Right lobe of liver (tissue), 4 donors: ENCODE measurements at regions not wholly inside any gene's neighbourhood (a gene's known extent, or its start where the extent isn't known, plus 50 kb on each side); places are given as distances from the start of the nearest gene placed in this dataset.

Experiments
- POLR2A ChIP-seq: fragments of 450-650 bp; IDR thresholded peaks from one replicate; pipeline ENCODE4 v1.6.1; 2017; ENCODE audit warnings: antibody characterized with exemption, mild to moderate bottlenecking
- TF ChIP-seq, protein P1 (sequence below), 4 donors: fragments of 200-600 bp in 3 of 4; fragments of 450-650 bp in 1 of 4; IDR thresholded peaks; one replicate each; pipeline versions ENCODE4 v1.5.1 to v1.8.0; 2016 to 2022; ENCODE audit warnings: antibody characterized with exemption in 4 of 4, mild to moderate bottlenecking in 2 of 4
- donor health status: DM: no; HTN: no; CAD: no.
- donor health status: DM: no; HTN: no; CAD: no.
- donor health status: DM: no; HTN: yes; CAD: no.

- TF ChIP-seq, protein P1, sequence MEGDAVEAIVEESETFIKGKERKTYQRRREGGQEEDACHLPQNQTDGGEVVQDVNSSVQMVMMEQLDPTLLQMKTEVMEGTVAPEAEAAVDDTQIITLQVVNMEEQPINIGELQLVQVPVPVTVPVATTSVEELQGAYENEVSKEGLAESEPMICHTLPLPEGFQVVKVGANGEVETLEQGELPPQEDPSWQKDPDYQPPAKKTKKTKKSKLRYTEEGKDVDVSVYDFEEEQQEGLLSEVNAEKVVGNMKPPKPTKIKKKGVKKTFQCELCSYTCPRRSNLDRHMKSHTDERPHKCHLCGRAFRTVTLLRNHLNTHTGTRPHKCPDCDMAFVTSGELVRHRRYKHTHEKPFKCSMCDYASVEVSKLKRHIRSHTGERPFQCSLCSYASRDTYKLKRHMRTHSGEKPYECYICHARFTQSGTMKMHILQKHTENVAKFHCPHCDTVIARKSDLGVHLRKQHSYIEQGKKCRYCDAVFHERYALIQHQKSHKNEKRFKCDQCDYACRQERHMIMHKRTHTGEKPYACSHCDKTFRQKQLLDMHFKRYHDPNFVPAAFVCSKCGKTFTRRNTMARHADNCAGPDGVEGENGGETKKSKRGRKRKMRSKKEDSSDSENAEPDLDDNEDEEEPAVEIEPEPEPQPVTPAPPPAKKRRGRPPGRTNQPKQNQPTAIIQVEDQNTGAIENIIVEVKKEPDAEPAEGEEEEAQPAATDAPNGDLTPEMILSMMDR (IDR thresholded peaks at IDR 0.05) = no peak
- TF ChIP-seq POLR2A = no peak
Observed at GRCh38 chr4:159563257-159563656, 460.4 kb downstream of the RAPGEF2 start.
